T-helper 9 cell (primary cell): ENCODE measurements at regions not wholly inside any gene's neighbourhood (a gene's known extent, or its start where the extent isn't known, plus 50 kb on each side); places are given as distances from the start of the nearest gene placed in this dataset.

Experiments used
- DNase-seq: peaks from one replicate; pipeline ENCODE4 v3.0.0-alpha.2; 2020

DNA sequence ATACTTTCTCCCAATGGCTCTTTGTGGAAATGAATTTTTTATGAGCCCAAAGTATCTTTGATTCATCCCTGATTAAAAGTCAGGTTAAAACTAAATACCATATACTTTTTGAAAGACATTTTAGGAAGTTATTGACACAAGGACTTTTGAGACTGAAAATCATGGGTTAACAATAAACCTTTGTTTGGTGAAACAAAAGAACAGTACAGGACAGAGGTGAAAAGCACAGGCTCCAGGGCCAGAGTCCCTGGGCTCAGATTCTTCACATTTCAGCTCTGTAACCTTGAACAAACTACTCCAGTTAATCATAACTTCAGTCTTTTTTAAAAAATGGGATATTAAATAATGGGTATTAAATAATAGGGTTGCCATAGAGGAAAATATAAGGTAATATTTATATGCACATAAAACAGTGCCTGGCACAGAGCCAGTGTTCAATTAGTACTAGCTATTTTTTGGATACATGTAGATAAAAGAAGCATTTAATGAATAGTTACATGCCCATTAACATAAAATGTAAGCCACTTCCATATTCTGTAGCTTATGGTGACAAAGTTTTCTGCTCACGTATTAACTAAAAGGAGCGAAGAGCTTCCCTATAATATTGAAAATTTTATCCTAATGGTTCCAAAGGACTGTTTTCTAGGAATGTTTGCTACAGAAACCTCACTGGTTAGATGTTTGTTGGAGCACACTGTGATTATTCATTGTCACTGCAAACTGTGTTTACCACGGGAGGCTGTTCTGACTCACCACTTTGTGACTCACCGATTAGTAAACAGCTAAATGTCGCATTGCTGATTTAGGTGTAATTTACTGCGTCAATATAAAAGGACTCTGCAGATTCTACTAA, 255.4 kb downstream of the DAD1 start:
- no peak for DNase-seq

DNA sequence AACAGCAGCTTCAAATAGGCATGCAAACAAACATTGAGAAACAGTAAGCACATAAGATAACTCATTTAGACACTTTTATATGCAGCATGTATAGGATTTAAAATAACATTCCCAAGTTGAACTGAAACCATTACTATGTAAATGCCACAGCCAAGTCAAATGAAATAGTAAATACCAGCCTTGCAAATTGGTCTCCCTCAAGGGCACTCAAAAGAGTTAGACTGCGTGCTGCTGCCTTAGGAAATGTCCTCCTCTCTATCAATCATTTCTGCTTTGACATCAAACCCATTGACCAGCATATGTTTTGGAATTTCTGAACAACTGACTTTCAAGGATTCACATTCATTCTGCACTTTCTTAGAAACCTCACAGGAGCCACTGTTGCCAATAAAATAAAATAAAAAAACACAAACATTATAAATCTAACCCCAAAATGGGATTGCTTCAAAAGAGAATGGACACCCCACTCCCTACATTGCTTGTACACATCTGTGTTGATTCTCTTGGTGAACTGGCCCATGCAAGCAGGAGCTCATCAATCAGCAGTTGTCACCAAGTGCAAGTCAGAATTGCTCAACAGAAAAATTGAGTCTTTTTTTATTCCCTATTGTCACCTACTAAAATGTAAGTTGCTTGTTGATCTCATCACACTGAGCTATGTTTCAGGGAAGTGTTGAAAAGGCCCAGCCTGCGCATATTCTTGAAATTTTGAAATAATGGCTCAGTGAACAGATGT, 256.2 kb downstream of the DAD1 start:
- DNase-seq, result no peak

DNA sequence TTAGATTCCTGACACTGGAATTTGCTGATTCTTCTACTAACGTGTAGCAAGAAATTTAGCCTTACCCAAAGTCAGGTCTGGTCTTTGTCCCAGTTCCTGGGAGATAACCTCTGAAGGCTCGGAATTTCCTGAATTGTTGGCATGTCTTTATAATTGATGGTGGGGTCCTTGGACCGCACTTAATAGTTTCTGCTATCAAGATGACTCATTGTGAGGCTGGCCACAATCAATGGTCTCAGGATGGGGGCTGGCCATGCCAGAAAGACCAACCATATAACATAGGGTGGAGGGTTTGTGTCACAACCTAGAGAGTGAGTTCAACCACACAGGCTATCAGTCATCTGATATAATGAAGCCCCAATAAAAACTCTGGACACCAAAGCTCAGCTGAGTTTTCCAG, 259.7 kb downstream of the DAD1 start:
- no peak for DNase-seq

DNA sequence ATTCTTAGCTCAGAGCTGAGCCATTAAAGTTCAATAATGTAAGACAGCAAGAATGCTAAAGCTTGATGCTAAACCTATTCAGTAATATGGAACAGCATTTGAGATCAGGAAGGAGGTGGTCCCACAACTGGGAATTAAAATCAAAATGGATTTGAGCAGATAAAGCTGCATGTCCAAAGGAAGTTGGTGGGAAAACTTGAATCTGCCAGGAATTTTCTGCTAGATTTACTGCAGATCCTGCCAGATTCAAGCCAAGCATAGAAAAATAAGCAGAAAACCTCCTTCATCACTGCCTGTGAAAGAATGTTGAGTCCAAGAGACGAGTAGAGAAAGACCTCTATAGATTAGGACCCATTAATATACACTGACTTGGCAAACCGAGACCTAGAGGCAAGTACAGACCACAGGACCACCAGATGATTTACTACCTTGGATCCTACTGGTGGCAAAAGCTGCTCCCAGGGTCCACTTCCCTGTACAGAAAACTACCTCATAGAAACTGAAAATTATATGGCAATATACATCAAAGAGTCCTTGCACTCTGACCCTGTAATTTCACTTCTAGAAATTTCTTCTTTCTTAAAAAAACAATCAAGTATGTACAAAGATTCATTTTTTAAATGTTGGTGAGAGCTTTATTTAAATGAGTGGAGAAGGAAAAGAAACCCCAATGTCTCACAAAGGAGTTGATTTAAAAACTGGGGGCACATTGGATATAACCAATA, 263.2 kb downstream of the DAD1 start:
- DNase-seq, result no peak

DNA sequence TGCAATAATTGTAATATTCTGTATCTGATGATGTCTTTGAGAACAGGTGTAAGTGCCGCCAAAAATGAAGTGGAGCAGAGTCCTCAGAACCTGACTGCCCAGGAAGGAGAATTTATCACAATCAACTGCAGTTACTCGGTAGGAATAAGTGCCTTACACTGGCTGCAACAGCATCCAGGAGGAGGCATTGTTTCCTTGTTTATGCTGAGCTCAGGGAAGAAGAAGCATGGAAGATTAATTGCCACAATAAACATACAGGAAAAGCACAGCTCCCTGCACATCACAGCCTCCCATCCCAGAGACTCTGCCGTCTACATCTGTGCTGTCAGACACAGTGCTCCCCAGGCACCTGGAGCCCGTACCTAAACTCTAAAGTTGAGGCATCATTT, 268.7 kb downstream of the DAD1 start:
- DNase-seq, result no peak

DNA sequence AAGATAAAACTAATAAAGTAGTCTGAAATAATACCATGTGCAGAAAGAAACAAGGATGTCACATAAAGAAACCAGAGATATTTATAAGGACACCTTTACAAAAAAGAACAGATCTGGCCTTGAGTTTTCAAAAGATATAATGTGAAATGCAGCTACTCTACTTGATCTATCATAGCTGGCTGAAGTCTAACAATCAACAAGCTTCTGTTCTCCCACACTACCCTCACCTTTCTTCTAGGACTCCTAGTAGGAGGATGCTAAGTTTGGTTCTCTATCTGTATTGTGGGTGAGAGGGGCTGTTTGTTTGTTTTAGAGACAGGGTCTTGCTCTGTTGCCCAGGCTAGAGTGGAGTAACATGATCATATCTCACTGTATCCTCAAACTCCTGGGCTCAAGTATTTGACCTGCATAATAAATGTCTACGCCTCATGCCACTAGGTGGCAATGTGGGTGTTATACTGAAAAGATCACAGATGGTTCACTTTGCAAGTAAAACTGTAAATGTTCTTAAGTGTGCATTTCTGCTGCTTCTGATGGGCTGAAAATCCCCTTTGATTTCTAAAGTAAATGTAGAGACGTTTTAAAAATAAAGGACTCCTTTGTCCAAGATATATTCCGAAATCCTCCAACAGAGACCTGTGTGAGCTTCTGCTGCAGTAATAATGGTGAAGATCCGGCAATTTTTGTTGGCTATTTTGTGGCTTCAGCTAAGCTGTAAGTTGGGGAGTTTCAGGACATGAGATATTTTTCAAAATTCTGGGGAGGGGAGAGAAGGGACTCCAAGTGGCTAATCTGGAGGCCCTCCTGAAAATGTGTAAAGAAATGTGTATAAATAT, 269.3 kb downstream of the DAD1 start:
- no peak for DNase-seq

GRCh38 chr14:22318951-22319350, 270.1 kb downstream of the DAD1 start:
- DNase-seq, result no peak

DNA sequence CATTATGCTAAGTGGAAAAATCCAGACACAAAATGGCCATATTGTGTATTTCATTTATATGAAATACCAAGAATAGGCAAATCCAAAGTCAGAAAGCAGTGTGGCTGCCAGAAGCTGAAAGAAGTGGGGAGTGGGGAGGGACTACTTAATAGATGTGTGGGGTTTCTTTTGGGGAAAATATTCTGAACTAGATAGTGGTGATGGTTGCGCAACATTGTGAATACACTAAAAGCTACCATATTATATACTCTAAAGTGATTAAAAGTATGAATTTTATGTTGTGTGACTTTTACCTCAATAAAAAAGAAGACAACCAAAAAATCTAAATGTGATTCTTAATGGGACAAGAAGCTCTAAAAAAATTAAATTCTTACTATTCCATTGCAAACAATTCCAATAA, 272.6 kb downstream of the DAD1 start:
- no peak for DNase-seq

DNA sequence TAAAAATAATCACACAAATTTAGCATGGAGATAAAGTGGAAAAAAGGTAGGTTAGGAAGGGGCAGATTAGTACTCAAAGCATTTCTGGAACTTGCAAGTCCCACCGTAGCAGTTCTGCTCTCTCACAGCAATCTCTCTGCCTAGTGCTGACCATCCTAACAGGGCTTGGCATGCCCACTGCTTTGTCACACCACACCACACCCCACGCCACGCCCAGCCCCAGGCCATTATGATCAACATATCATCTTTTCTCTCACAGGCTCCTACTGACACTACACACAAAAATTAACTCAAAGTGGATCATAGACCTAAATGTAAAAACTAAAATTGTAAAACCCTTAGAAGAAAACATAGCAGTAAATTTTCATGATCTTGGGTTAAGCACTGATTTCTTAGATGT, 273.7 kb downstream of the DAD1 start:
- no peak for DNase-seq

DNA sequence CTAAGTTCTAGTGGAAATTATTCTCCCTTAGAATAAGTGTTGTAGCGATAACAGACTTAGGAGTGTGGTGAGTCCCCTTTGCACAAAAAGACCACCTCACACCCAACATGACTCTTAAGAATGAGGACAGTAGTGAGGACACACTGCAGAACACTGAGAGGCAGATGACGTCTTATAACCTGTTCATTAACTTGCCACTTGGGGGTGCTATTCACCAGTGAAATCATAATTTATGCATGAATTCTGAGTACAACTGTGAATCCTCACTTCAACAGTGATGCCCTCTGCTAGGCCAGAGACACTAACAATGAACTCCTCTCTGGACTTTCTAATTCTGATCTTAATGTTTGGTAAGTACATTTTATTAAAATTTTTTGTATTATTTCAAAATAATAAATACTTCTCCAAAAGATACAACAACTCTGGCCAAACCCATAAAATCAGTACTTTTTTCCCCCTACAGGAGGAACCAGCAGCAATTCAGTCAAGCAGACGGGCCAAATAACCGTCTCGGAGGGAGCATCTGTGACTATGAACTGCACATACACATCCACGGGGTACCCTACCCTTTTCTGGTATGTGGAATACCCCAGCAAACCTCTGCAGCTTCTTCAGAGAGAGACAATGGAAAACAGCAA, 274.7 kb downstream of the DAD1 start:
- no peak for DNase-seq

DNA sequence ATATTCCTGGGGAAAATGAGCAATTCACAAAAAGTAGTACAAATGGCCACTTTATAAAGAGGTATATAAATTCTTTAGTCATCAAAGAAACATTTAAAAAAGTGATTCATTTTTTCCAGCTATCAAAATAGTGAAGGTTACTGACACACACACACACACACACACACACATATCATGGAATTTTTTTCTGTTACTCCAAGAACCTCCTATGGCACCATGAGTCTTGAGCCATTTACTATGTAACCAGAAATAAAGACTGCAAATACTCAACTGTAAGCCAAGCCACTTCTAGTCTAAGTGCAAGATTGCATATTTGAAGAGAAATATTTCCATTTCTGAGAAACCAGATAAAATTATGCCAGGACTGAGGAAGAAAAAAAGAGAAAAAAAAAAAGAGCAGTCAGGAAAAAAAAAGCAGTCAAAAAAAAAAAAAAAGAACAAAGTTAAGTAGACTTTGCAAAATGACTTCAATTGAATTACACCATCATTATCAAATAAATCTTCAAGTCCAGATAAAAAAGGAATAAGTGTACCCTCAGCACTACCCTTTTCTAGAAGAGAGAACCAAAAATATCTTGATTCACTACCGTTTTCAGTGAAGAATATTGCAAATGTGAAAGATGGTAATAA, 275.7 kb downstream of the DAD1 start:
- DNase-seq, result no peak

GRCh38 chr14:22311636-22312035, 277.4 kb downstream of the DAD1 start:
- DNase-seq, result no peak

DNA sequence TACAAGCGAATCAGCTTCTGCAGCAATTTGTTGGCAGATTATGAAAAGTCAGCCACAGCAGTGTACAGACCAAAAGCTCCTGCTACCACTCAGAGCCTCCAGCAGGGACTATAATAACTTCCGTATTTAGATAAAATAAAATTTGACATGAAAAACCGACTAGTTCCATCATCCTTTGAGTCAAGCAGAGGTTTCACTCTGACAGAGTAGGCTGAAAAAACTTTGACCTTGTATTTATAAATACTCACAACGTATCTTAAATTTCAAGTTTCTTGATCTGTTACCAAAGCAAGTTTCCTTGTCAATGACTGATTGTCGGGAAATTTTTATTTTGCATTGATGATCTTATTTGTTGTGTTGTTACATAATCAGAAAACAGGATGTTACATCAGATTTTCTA, 283.4 kb downstream of the DAD1 start:
- no peak for DNase-seq

DNA sequence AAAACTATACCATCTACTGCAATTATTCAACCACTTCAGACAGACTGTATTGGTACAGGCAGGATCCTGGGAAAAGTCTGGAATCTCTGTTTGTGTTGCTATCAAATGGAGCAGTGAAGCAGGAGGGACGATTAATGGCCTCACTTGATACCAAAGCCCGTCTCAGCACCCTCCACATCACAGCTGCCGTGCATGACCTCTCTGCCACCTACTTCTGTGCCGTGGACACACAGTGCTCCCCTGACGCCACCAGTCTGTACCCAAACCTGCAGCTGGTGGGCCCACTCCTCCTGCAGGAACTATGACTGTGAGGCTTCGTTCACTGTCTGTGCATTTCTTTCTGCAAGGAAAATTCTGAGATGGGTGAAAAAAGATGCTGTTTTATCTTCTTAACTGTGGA, 284.7 kb downstream of the DAD1 start:
- no peak for DNase-seq

DNA sequence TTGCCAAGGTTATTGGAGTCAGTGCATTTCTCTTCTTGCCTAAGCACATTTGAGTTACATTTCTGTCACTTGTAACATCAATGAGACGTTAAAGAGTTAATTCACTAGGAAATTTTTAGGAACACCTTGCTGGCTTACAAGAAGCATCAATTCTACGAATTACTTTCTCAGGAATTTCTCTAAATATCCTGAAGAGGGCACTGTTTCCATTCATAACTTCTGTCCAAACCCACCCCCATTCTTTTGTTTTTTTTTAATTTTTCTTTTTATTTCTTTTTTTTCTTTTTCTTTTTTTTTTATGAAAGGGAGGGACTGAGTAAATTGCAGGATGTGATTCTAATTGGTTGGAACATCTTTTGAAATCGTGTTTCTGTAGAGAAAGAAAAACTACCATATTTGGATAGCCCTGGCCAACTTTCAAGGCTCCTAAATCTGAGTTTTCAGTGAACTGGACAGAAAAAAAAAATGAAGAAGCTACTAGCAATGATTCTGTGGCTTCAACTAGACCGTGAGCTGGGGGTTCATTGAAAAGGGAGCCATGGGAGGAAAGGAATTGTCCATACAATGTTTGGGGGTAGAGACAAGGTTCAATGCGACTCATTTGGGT, 285.3 kb downstream of the DAD1 start:
- no peak for DNase-seq

DNA sequence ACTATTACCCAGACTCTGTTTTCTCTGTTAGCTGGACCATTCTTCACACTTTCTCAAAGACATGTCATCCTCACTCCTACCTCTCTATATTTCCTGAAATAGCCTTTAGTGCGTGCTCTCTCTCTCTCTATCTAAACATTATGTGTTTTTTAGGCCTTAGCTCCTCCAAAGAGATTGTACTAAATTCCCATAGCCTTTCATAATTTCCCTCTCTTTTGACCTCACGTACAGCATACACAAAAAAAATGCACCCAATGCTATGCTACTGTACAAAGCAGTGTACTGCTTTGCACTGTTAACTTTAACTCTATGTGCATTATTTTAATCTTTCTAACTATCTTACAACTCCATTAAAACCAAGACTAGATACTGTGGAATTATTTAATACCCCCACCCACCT, 288.4 kb downstream of the DAD1 start:
- DNase-seq, result no peak

- DNase-seq, result no peak
Observed at GRCh38 chr14:22297376-22297775, 291.6 kb downstream of the DAD1 start.

DNA sequence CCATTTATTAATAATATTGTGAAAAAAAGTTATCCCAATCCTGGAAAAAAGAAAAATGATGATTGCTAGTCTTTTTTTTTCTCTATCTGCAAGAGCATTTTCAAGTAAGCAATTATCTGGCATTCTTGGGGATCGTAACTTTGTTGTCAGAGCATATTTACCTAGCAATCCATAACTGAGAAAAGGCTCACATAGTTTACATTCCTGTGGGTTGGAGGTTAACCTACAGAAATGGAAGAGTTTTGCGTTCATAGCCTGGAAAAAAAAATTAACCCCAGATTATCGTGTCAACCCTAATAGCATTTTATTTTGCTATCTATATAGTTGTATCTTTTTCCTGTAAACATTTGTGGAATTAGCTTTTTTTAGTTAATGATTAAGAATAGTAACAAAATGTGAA, 292.3 kb downstream of the DAD1 start:
- DNase-seq, result no peak

GRCh38 chr14:22296088-22296487, 292.9 kb downstream of the DAD1 start:
- DNase-seq, result no peak

GRCh38 chr14:22291406-22291805, 297.6 kb downstream of the DAD1 start:
- no peak for DNase-seq

GRCh38 chr14:22289570-22289969, 299.5 kb downstream of the DAD1 start:
- DNase-seq, result no peak
